ENCODE measurements at regions not wholly inside any gene's neighbourhood (a gene's known extent, or its start where the extent isn't known, plus 50 kb on each side); places are given as distances from the start of the nearest gene placed in this dataset.
A peak's percentile ranks its signal among the peaks of the same experiment; 100 is the strongest.
"Not testable (repeated sequence)": the region's sequence is repeated elsewhere in the genome, so short reads cannot be mapped to it uniquely, and the experiment has no call there.

DNA sequence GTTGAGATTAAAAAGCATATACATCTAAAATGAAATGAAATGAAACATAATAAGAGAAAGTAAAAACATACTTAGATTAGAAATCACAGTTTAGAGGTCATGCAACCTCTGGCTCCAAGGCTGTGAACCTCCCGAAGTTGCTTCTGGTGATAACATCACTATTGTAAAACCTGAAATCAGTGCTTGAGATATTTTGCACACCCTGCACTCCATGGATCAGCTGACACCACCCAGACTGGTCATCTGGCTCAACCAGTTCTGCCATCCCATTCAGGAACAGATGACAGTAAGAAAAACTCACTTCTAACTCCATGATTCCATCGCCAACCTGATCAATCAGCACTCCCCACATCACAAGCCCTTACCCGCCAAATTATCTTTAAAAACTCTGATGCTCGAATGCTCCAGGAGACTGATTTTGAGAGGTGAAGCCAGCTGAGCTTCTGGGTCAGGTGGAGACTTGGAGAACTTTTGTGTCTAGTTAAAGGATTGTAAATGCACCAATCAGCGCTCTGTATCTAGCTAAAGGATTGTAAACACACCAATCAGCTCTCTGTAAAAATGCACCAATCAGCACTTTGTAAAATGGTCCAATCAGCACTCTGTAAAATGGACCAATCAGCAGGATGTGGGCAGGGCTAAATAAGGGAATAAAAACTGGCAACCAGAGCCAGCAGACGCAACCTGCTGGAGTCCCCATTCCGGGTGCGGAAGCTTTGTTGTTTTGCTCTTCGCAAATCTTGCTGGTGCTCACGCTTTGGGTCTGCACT lies 162.6 kb upstream of the MAGI2 start:
- DNase-seq = no peak

DNA sequence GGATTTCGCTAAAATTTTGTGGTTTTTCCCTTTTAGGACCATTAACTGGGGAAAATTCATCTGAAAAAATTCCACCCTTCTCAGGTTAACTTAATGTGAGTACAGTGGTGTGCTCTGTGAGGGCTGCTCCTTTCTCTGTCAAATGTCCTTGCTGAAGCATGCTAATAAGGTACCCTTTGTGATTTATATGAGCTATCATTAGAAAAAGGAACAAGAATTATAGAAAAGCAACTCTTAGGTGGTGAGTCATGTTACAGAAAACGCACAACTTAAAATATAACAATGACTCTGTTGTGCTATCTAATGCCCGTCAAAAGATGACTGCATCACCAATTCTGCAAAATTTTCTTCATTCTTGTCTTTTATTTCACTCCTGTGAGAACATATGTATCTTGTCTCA lies 162.0 kb upstream of the MAGI2 start:
- DNase-seq = no peak

DNA sequence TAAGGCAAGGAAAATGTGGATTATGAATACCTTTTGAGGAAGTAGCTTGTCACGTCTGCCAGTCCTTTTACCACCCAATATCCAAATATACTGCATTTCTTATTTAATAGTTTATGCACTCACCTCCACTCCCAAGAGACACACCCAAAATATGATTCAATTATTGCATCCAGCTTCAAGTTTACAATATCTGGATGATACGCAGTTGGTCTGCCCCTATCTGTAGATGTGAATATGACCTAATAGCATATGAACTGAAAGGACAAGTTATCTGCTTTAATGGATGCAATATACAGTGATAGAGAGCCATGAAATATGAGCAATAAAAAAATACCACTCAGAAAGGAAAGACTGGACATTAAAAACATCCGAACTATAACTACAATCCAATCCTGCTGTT lies 159.4 kb upstream of the MAGI2 start:
- DNase-seq = no peak

DNA sequence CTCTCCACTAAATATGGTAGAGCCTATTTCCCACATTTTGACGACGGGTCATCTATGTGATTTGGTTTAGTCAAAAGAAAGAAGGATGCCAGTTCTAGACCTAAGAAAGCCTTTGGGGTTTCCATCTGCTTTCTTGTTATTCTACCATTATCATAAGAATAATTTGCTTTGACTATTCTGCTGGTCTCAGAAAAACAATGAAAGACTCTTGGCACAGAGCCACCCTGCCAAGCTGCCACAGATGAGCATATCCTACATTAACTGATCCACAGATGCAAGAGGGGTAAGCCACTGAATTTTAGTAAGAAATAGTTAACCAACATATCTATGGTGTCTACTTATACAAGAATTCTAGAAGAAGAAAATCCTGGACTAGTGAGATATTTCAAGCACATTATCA lies 158.6 kb upstream of the MAGI2 start:
- DNase-seq = no peak

DNA sequence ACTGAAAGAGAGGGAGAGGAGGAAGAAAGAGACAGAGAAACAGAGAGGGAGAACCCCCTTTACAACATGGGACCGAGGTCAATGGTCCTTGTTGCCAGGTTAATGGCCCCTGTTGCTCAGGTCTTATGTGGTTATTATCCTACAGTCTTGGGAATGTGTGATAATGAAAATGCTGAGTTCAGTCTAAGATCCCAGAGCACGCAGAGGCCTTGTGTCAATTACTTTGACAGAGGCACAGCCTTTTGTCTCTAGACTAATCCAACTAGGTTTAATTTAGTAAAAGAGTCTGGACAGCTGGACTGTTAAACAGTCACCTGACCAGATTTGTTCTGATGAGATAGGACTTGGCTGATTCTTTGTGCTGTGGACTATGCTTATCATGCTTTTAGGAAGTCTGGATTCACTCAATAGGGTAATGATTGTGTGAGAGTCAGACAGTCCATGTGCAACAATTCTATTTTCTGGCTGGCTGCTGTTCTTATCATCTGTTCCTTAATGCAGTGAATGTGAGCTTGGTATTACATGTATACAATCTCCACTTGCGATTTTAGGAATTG lies 157.4 kb upstream of the MAGI2 start:
- DNase-seq = no peak

DNA sequence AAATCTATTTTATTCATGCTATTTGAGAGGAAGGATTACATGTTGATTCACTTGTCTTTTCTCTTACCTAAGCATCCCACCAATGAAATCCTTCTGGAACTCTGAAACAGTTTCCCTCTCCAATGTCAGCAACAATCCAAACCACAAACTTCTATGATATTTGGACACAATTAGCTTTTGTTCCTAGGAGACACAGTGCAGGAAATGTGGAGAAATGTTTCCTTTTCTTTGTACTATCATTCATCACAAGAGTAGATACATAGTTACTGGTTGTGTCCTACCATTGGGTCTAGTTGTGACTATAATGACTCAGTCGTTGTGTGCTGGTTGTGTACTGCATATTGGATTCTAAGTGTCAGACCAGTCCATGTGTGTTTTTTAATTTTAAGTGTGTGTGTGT lies 156.8 kb upstream of the MAGI2 start:
- no peak for DNase-seq

DNA sequence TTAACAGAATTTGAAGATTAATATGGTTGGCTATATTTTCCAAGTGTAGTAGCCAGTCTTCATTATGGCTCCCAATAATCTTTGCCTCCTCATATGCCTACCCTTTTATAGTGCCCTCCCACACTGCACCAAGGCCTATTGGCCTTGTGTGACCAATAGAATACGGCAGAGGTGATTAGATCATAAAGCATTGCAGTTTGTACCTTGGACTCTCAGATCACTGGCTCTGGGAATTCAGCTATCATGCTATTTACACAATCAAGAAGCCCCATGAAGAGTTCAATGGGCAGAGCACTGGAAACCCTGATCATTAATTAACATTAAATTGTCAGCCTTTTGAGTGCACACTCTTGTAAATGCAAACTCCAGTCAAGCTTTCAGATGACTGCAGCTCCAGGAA lies 154.5 kb upstream of the MAGI2 start:
- DNase-seq = no peak

DNA sequence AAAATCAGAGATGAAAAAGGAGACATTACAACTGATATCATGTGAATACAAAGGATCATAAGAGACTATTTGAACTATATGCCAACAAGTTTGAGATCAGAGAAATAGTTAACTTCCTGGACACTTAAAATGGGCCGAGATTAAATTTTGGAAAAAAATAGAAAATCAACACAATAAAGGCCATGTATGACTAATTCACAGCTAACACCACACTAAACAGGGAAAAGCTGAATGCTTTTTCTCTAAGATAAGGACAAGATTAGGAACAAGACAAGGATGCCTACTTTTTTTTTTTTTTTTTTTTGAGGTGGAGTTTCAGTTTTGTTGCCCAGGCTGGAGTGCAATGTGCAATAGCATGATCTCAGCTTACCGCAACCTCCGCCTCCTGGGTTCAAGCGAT lies 151.4 kb upstream of the MAGI2 start:
- no peak for DNase-seq

DNA sequence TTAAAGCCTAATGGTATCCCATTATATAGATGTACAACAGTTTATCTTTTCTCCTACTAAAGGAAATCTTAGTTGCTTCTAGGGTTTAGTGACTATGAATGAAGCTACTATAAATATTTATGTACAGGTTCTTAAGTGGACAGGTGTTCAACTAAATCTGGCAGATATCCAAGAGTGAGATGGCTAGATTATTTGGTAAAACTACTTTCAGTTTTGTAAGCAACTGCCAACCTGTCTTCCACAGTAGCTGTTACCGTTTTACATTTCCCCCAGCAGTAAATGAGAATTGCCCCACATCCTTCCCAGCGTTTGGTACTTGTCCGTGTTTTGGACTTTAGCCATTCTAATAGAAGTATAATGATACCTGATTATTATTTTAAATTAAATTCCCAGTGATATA lies 144.9 kb upstream of the MAGI2 start:
- no peak for DNase-seq

DNA sequence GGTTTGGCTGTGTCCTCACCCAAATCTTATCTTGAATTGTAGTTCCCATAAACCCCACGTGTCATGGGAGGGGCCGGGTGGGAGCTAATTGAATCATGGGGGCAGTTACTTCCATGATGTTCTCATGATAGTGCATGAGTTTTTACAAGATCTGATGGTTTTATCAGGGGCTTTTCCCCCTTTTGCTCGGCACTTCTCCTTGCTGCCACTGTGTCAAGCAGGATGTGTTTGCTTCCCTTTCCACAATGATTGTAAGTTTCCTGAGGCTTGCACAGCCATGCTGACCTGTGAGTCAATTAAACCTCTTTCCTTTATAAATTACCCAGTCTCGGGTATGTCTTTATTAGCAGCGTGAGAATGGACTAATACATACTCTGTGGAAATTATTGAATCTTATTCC lies 141.2 kb upstream of the MAGI2 start:
- DNase-seq = not testable (repeated sequence)

DNA sequence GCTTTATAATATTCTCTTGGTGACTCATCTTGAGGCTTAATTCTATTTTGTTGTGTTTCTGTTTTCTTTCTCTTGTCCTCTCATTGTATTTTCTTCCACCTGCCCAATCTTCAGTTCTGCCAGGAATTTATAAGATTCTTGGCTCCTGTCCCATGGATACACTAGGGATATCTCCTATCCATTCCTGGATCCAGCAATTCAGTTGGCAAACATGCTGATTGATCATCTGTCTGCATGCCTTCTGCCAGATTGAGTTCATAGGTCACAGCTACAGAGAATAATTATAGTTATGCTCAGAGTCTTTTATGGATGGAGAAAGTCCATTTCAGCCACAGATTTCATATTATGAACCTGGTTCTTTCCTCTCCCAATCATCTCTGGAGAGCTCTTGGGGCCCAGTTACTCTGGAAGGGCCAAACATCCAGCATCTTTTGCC lies 140.4 kb upstream of the MAGI2 start:
- peak; percentile 71 for DNase-seq

DNA sequence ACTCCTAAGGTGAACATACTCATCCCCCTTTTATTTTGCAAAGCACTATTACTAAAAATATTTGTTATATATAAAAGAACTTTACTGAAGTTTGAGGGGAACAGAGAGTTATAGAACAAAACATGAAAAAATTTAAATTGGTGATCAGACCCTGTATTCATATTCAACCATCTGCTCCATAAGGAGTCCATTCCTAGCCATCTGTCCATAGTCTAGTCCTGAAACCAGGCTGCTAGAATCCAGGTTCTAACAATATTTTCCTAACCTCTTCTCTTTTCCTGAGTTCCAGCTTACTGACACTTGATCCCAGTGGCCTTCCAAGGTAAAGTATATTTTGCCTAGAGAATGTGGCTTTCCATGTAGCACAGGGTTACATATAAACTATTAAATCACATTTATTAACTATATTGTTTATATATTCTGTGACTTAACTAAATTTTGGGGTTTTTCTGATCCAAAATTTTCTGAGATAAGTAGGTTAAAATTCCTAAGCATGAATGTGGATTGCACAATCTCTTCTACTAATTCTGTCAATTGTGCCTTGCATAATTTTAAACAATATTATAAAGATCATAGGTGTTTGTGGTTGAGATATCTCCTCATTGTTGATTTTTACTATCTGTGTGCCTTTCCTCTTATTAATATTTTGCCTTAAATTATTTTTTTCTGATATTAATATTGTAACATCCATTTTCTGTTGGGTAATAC lies 137.6 kb upstream of the MAGI2 start:
- DNase-seq = peak; percentile 15

DNA sequence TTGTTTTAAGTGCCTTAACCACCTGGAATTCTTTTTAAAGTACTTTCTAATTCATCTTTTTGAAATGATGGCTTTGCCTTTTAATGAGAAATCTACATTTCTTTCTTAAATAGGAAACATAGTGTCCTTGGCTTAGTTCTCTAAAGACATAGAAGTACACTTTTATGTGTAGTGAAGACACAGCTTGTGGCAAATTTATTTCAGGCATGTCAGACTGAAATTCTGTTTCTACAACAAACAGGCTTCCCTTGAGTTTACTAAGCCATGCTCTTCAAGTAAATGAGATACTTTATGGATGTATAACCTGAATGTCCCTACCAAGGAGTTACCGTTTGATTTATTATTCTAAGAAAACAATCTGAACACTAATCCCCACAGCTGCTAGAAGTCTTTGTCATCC lies 136.9 kb upstream of the MAGI2 start:
- no peak for DNase-seq

DNA sequence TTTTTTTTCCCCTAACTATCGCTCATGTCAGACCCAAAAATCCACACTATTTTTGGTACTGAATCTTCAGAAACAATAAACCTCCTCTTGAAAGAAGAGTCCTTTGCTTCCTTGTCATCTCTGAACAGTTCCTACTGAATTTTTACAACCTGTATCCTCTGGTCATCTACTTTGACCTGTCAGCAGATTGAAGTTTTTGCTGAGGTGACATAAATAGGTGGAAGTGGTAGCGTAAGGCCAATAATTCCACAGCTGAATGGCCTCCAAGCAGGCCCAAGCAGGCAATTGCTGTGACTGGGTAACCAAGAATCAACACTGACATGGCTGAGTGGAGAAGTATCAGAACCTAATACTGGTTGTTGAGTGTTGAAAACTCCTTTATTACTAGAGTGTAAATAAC lies 117.4 kb upstream of the MAGI2 start:
- DNase-seq = no peak

DNA sequence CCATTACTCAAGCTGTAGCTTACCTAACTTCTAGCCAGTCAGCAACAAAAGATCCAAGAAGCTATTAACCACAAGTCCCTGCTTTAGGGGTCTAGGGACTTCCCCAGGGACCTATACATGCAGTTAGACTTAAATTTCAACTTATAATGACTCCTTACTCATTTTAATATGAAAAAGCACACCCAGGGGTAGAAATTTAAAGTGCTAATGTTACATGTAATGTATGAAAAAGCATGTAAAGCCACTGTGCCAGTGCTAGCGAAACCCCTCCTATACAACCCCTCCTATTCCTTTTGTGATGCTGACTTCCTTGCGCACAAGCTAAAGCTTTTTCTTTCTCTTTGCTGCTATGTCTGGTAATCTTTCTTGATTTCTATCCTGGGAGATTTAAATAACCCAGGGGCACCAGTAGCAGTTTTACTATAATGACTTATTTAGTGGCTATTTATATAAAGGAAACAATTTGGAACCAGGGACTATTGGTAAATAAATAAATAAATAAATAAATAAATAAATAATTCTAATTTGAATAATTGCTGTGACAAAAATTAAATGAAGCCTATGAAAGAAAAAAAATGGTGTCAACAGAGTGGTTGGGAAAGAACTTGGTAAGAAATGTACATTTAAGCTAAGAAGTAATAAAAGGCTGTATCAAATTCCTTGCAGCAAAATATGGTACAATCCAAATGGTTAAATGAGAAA lies 110.5 kb upstream of the MAGI2 start:
- no peak for DNase-seq

DNA sequence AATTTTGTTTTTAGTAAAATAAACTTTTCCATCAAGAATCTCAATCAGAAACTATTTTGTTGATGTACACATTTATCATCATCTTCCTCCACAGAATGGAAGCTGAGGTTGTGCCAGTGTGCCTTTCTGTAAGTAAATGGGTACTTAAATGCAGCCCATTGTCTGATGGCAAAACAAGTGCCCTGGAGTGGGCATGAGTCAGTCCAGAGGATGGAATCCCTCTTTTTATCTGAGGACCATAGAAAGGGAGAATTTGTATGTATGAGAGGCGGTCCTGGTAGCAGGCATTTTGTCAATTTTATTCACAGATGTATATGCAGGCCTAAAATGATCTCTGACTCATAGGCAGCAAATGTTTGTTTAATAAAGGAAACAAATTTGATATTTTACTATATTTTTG lies 102.1 kb upstream of the MAGI2 start:
- no peak for DNase-seq

DNA sequence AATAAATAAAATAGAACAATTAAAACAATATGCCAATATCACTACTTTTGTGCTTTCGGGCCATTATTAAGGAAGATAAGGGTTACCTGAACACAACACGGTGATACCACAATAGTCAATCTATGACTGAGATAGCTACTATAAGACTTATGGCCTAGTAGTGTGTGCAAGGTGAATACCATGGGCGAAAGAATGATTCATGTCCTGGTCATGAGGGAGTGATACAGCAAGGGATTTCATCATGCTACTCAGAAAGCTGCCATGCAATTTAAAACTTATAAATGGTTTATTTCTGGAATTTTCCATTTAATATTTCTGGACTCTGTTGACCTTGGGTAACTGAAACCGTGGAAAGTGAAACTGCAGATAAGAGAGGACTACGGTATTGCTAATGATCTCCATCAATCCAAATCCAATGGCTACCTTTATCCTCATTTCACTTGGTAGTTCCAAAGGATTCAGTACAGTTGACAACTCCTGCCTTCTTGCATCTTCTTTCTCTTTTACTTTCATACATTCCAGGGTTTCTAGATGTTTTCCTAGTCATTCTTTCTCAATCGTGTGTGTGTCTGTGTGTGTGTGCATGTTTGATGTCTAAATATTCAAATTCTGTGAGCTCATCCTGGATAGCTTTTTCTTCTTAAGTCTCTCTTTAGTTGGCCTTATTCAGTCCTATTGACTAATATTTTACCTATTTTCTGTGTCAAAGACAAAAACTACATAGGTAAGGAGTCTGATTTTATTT lies 100.5 kb upstream of the MAGI2 start:
- no peak for DNase-seq

DNA sequence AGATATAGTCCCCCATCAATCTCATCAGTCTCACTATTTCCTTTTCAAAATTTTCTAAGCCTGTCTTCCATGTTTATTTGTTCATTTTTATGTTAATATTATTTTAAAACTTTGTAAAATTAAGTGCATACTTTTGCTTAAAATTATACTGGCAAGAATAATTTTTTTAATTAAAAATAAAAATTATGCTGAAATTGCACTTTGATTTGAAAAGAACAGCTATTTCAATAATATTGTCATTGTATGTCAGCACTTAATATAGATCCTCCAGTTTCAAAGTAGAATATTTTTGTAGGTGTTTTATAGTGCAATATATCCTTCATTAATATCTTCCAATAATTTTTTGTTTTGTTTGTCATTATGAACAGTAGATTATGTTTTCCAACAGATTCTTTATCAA lies 99.0 kb upstream of the MAGI2 start:
- DNase-seq = no peak

DNA sequence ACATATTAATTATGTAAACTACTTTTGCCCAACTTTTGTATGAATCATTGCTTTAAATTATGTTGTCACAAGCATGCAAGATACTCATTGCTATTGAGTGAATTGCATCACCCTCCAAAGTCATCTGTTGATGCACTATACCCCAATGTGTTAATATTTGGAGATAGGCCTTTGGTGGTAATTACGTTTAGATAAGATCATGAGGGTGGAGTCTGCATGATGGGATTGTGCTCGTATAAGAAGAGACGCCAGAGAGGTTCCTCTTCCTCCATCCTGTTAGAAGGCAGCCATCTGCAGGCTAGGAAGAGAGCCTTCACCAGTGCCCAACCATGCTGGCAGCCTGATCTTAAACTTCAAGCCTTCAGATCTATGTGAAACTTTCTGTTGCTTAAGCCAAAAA lies 95.3 kb upstream of the MAGI2 start:
- DNase-seq = no peak

DNA sequence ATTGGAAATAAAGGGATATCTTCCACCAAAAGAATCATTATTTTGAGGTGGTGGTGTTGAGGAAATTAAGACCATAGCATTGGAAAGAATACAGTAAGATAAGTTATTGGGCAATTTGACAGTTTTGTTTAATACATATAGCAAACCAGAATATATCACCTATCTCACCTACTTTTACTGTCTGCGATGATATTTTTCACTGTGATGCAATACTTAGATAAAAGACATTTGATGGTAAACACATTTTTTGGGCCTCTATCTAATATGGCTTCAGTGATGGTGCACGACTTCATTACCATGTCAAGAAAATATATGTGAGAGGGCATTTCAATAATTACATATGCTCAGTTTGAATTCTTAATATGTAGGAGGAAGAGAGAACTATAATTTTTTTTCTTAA lies 93.7 kb upstream of the MAGI2 start:
- no peak for DNase-seq

DNA sequence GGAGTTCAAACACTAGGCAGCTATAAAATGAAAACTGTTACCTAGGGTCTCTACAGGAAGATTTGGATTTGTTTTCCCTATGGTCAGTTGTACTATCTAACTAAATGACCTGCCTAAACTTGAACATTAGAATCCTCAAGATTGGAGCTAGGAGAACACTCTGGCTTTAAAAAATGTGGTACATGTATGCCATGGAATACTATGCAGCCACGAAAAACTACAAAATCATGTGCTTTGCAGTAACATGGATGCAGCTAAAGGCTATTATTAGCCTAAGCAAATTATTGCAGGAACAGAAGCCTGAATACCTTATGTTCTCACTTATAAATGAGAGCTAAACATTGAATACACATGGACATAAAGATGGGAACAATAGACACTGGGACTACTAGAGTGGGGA lies 87.1 kb upstream of the MAGI2 start:
- DNase-seq = no peak

DNA sequence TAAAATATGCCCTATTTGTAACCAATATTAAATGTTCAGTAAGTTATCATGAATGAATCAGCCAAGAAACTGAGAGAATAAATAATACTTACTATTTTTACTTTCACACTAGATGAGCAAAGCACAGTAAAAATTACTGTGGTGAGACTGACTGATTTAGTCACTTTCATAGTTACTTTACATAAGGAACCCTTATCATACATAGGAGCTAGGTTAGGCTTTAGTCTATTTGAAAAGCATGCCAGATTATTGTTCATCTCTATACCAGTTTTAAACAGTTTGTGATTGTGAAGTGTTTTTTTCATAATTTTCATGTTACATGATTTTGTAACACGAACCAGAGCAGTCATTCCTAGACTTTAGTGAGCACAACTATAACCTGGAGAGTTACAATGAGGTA lies 80.7 kb upstream of the MAGI2 start:
- no peak for DNase-seq
